GM12878 (cell line): ENCODE measurements at regions not wholly inside any gene's neighbourhood (a gene's known extent, or its start where the extent isn't known, plus 50 kb on each side); places are given as distances from the start of the nearest gene placed in this dataset.

ENCODE experiments used
- ATAC-seq: fragments of 200-7000 bp; cut with Tn5 transposase; 3 replicates; pipeline ENCODE4 v1.9.1; 2020; ENCODE audit warnings: mild to moderate bottlenecking, moderate library complexity
- BruUV-seq: library from RNA; stranded (reverse); fragments of 400-500 nt; replicated peaks from 2 replicates; lab custom pipeline; 2021; lab: Mats Ljungman, UMichigan
- CTCF ChIA-PET: fragments of 300-600 bp; sonication (Branson Sonifier 250); formaldehyde crosslinking; extraction: SDS; loops from one replicate; lab custom pipeline; 2021; ENCODE audit warnings: inconsistent platforms; lab: Yijun Ruan, JAX
- POLR2A ChIA-PET: fragments of 350-600 bp; formaldehyde crosslinking; extraction: SDS; loops from one replicate; lab custom pipeline; 2021; ENCODE audit warnings: inconsistent platforms; lab: Charles Lee
- RAD21 ChIA-PET: fragments of 300-600 bp; sonication (Branson Sonifier 250); formaldehyde crosslinking; loops from one replicate; lab custom pipeline; 2023; ENCODE audit warnings: antibody characterized with exemption; ENCODE audit not compliant: unreplicated experiment; lab: Charles Lee
- SMC1A ChIA-PET: fragments of 300-600 bp; sonication (Branson Sonifier 250); formaldehyde crosslinking; loops from one replicate; lab custom pipeline; 2023; ENCODE audit not compliant: unreplicated experiment, uncharacterized antibody; lab: Charles Lee
- DNase-seq: peaks from one replicate; pipeline ENCODE4 v3.0.0-alpha.2; 2011; ENCODE audit warnings: low read depth, low spot score
- FAIRE-seq: peaks from 3 replicates; lab custom pipeline; 2011; peaks lifted over from hg19 to GRCh38; lab: Jason Lieb, UNC
- H2AFZ ChIP-seq: 2 replicates; pipeline ENCODE4 v1.6.0; 2011; ENCODE audit warnings: low read depth, low read length, control low read depth; ENCODE audit not compliant: control insufficient read depth
- H3K27ac ChIP-seq: 2 replicates; pipeline ENCODE4 v1.5.1; 2011; ENCODE audit warnings: control low read depth; ENCODE audit not compliant: control insufficient read depth, insufficient read depth
- H3K27me3 ChIP-seq, 2 experiments: replicated peaks in 1 of 2; 2 replicates each; pipeline versions ENCODE4 v1.6.0 to v1.6.1; 2011; ENCODE audit warnings: low read length in 1 of 2; ENCODE audit not compliant: control insufficient read depth in 2 of 2, insufficient read depth in 2 of 2
- H3K36me3 ChIP-seq, 2 experiments: 2 replicates each; pipeline ENCODE4 v1.5.1; 2011; ENCODE audit warnings: low read length in 1 of 2; ENCODE audit not compliant: control insufficient read depth in 2 of 2, insufficient read depth in 2 of 2
- H3K4me1 ChIP-seq: 2 replicates; pipeline ENCODE4 v1.6.1; 2011; ENCODE audit warnings: mild to moderate bottlenecking, low read length, moderate library complexity, mixed read lengths; ENCODE audit not compliant: control insufficient read depth, insufficient read depth
- H3K4me2 ChIP-seq: 2 replicates; pipeline ENCODE4 v1.6.0; 2011; ENCODE audit warnings: control low read depth; ENCODE audit not compliant: control insufficient read depth, insufficient read depth
- H3K4me3 ChIP-seq: fragments of 200-600 bp; sonication (generic); 2 replicates; pipeline ENCODE4 v1.5.1; 2016
- H3K79me2 ChIP-seq: 2 replicates; pipeline ENCODE4 v1.6.0; 2011; ENCODE audit warnings: low read length; ENCODE audit not compliant: control insufficient read depth, insufficient read depth
- H3K9ac ChIP-seq: 2 replicates; pipeline ENCODE4 v1.8.0; 2011; ENCODE audit warnings: low read length, control low read depth, mixed read lengths; ENCODE audit not compliant: control insufficient read depth, insufficient read depth
- H3K9me3 ChIP-seq: replicated peaks from 3 replicates; pipeline ENCODE4 v1.5.1; 2011; ENCODE audit warnings: mild to moderate bottlenecking, low read length; ENCODE audit not compliant: control insufficient read depth, insufficient read depth
- H4K20me1 ChIP-seq: 2 replicates; pipeline ENCODE4 v1.6.0; 2011; ENCODE audit not compliant: control insufficient read depth, insufficient read depth
- ASH2L ChIP-seq: fragments of 300-600, 200-600 bp; sonication (generic); IDR thresholded peaks from 2 replicates; pipeline ENCODE4 v1.6.1; 2017; ENCODE audit warnings: low read depth, mild to moderate bottlenecking, borderline replicate concordance
- ATF7 ChIP-seq: fragments of 450-650 bp; IDR thresholded peaks from 2 replicates; pipeline ENCODE4 v1.6.1; 2016; ENCODE audit warnings: low read depth, mild to moderate bottlenecking
- HCFC1 ChIP-seq: fragments of 150-350 bp; IDR thresholded peaks from 2 replicates; pipeline ENCODE4 v1.6.1; 2014; ENCODE audit warnings: low read length
- HDAC6 ChIP-seq: fragments of 200-600 bp; sonication (generic); IDR thresholded peaks from one replicate; pipeline ENCODE4 v1.8.0; 2017; ENCODE audit warnings: antibody characterized with exemption; ENCODE audit not compliant: unreplicated experiment
- HSF1 ChIP-seq: fragments of 150-350 bp; IDR thresholded peaks from 2 replicates; pipeline ENCODE4 v1.6.1; 2014; ENCODE audit warnings: mild to moderate bottlenecking, low read depth, low read length
- IRF4 ChIP-seq: IDR thresholded peaks from 2 replicates; pipeline ENCODE4 v1.6.1; 2011; ENCODE audit warnings: low read depth, low read length
- KAT2A ChIP-seq: conservative IDR thresholded peaks from 2 replicates; pipeline ENCODE4 v1.6.1; 2011; ENCODE audit warnings: low read depth, low read length; ENCODE audit not compliant: control insufficient read depth
- NFYB ChIP-seq: IDR thresholded peaks from 2 replicates; pipeline ENCODE4 v1.6.1; 2011; ENCODE audit warnings: low read depth, mild to moderate bottlenecking, low read length, improper control_type of control experiment, moderate library complexity; ENCODE audit not compliant: insufficient read depth
- RB1 ChIP-seq: fragments of 450-650 bp; formaldehyde crosslinking; IDR thresholded peaks from 2 replicates; pipeline ENCODE4 v1.6.1; 2017; ENCODE audit warnings: mild to moderate bottlenecking, borderline replicate concordance
- RELB ChIP-seq: fragments of 450-650 bp; IDR thresholded peaks from 2 replicates; pipeline ENCODE4 v1.6.1; 2017; ENCODE audit warnings: low read depth, mild to moderate bottlenecking, moderate library complexity
- SIN3A ChIP-seq: IDR thresholded peaks from 2 replicates; pipeline ENCODE4 v1.6.1; 2012; ENCODE audit warnings: low read depth, low read length, improper control_type of control experiment
- TARDBP ChIP-seq: IDR thresholded peaks from 2 replicates; pipeline ENCODE4 v1.6.1; 2016; ENCODE audit warnings: borderline replicate concordance
- WRNIP1 ChIP-seq: IDR thresholded peaks from 2 replicates; pipeline ENCODE4 v1.6.1; 2011; ENCODE audit warnings: low read depth, low read length, improper control_type of control experiment, borderline replicate concordance
- ZNF207 ChIP-seq: fragments of 450-650 bp; IDR thresholded peaks from 2 replicates; pipeline ENCODE4 v1.6.1; 2014; ENCODE audit warnings: antibody characterized with exemption, mild to moderate bottlenecking, borderline replicate concordance
- ZSCAN29 ChIP-seq: fragments of 450-650 bp; IDR thresholded peaks from 2 replicates; pipeline ENCODE4 v1.6.1; 2017; ENCODE audit warnings: mild to moderate bottlenecking, moderate library complexity
- WGBS: methylation state at CpG from one replicate; pipeline ENCODE4 v1.1.6; 2016; ENCODE audit warnings: low lambda C conversion rate; ENCODE audit not compliant: insufficient replicate concordance, insufficient coverage; ENCODE audit errors: missing lambda C conversion rate; 5-methylcytosine and 5-hydroxymethylcytosine counted together
- in situ Hi-C: fragments of 300-500 bp; cut with MboI; formaldehyde crosslinking; loops from 9 replicates; pipeline ENCODE4 v1.14.3; 2018; ENCODE audit warnings: mixed read lengths
- intact Hi-C: fragments of 100-400 bp; cut with micrococcal nuclease; formaldehyde crosslinking; loops from one replicate; pipeline ENCODE4 v1.14.2; 2022; ENCODE audit not compliant: unreplicated experiment

GRCh38 chr12:71315328-71315985 lies 124.1 kb upstream of the LGR5 start:
- FAIRE-seq (no peak), ATAC-seq (no peak), DNase-seq (no peak)
- Histone ChIP-seq H3K27me3 (no peaks in the 10 kb centered on the region), H3K36me3 (no peaks in the 10 kb centered on the region), H2AFZ (no peak overlapping the region), H3K9me3 (no peaks in the 10 kb centered on the region), H3K27ac (no peak overlapping the region), H3K4me2 (no peak overlapping the region), H3K4me3 (no peak overlapping the region), H3K9ac (no peak overlapping the region), H3K4me1 (no peaks in the 10 kb centered on the region), H3K79me2 (no peaks in the 10 kb centered on the region), H4K20me1 (no peaks in the 10 kb centered on the region)
- ChIA-PET SMC1A (no interaction called here), CTCF (no interaction called here), RAD21 (no interaction called here), POLR2A (no interaction called here)
- in situ Hi-C loops: no loop called here
- TF ChIP-seq HDAC6 (no peak), ZNF207 (no peak), WRNIP1 (no peak)
- no TSS peak for BruUV-seq
- intact Hi-C loops: no loop called here
- 22% methylated on average over 9 of the region's 9 CpGs for whole genome bisulfite sequencing

- Histone ChIP-seq H4K20me1 (no peaks in the 10 kb centered on the region), H3K4me3 (no peak overlapping the region), H2AFZ (no peak overlapping the region), H3K9ac (no peak overlapping the region), H3K9me3 (no peaks in the 10 kb centered on the region), H3K4me1 (no peaks in the 10 kb centered on the region), H3K27ac (no peak overlapping the region), H3K79me2 (no peaks in the 10 kb centered on the region), H3K36me3 (no peaks in the 10 kb centered on the region), H3K4me2 (no peak overlapping the region), H3K27me3 (no peaks in the 10 kb centered on the region)
- in situ Hi-C loops (no loop called here), intact Hi-C loops (no loop called here)
- ChIA-PET CTCF (no interaction called here), POLR2A (no interaction called here), RAD21 (no interaction called here), SMC1A (no interaction called here)
- no TSS peak for BruUV-seq
- FAIRE-seq: no peak
- no peak for DNase-seq
- no peak for ATAC-seq
- 16% methylated on average over 3 of the region's 3 CpGs for WGBS
- TF ChIP-seq RELB (no peak), SIN3A (no peak), NFYB (no peak), IRF4 (no peak), ATF7 (no peak), HSF1 (no peak), HCFC1 (no peak), TARDBP (no peak), KAT2A (no peak), ZSCAN29 (no peak), RB1 (no peak), ASH2L (no peak)
These were observed 126.7 kb upstream of the LGR5 start for GRCh38 chr12:71312768-71313403.
